Colonic mucosa (tissue), 4 donors: ENCODE measurements at regions not wholly inside any gene's neighbourhood (a gene's known extent, or its start where the extent isn't known, plus 50 kb on each side); places are given as distances from the start of the nearest gene placed in this dataset.

Experiments used
- DNase-seq: peaks from one replicate; pipeline ENCODE4 v3.0.0-alpha.2; 2020
- H3K27ac ChIP-seq: fragments of 200-600 bp; one replicate; pipeline ENCODE4 v1.8.0; 2021
- H3K27me3 ChIP-seq: fragments of 200-600 bp; one replicate; pipeline ENCODE4 v1.8.0; 2021
- H3K36me3 ChIP-seq: fragments of 200-600 bp; one replicate; pipeline ENCODE4 v1.8.0; 2021
- H3K4me1 ChIP-seq: fragments of 200-600 bp; one replicate; pipeline ENCODE4 v1.8.0; 2021; ENCODE audit warnings: mild to moderate bottlenecking
- H3K4me3 ChIP-seq: fragments of 200-600 bp; one replicate; pipeline ENCODE4 v1.8.0; 2021
- H3K9ac ChIP-seq, 2 donors: one replicate each; pipeline ENCODE4 v1.7.0; 2013; ENCODE audit warnings: control low read depth in 2 of 2, low read depth in 2 of 2, low read length in 2 of 2
- H3K9me3 ChIP-seq: fragments of 200-600 bp; one replicate; pipeline ENCODE4 v1.8.0; 2021
- CTCF ChIP-seq: fragments of 200-600 bp; IDR thresholded peaks from one replicate; pipeline ENCODE4 v1.8.0; 2022; ENCODE audit warnings: antibody characterized with exemption, mild to moderate bottlenecking
- intact Hi-C: fragments of 100-400 bp; cut with DNase I; formaldehyde crosslinking; loops from one replicate; pipeline ENCODE4 v1.14.1; 2022
- donor health status: healthy.
- donor health status: DM: no; HTN: no; CAD: no.
- donor health status: DM: no; HTN: no; CAD: no.

- H3K36me3 ChIP-seq: no peaks in the 10 kb centered on the region
- no peaks in the 10 kb centered on the region for H3K4me1 ChIP-seq
- no peaks in the 10 kb centered on the region for H3K27me3 ChIP-seq
- H3K27ac ChIP-seq: no peak overlapping the region
- no peaks in the 10 kb centered on the region for H3K9me3 ChIP-seq
- no peak overlapping the region for H3K9ac ChIP-seq
- TF ChIP-seq CTCF: no peak
- no peak overlapping the region for H3K4me3 ChIP-seq
- intact Hi-C loops: no loop called here
- DNase-seq: no peak
Measured at GRCh38 chr2:215553946-215554345, 118.1 kb upstream of the FN1 start.

DNA sequence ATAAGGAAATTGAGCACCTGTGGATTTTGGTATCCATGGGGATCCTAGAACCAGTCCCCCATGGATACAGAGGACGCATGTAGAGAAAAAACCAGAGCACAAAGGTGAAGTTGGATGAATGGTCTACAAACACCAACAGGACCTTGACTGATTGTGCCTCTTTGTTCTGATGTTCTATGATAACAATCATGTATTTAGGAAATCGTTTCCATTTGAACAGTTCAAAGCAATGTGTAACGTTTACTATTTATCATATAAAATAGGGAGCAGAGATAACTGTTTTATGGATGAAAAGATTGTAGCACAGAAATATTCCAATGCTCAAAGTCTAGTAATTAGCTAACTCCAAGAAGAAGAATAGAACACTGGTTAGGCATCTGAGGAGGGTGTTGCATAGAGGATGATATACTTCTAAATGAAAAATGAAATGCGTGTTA, 116.3 kb upstream of the FN1 start:
- DNase-seq: no peak
- Histone ChIP-seq H3K9me3 (no peaks in the 10 kb centered on the region), H3K36me3 (no peaks in the 10 kb centered on the region), H3K27ac (no peak overlapping the region), H3K27me3 (no peaks in the 10 kb centered on the region), H3K9ac (no peak overlapping the region), H3K4me3 (no peak overlapping the region), H3K4me1 (no peaks in the 10 kb centered on the region)
- no peak for TF ChIP-seq CTCF
- intact Hi-C loops: no loop called here

DNA sequence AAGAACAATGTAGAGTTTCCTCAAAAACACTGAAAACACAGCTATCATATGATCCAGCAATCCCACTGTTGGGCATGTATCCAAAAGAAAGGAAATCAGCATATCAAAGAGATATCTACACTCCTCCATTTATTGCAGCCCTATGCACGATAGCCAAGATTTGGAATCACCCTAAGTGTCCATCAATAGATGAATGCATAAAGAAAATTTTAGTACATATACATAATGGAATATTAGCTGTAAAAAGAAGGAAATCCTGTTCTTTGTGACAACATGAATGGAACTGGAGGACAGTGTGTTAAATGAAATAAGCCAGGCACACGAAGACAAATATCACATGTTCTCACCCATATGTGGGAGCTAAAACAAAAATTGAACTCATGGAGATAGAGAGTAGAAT, 114.5 kb upstream of the FN1 start:
- H3K4me3 ChIP-seq: no peak overlapping the region
- no peak overlapping the region for H3K9ac ChIP-seq
- intact Hi-C loops: no loop called here
- no peak for DNase-seq
- no peaks in the 10 kb centered on the region for H3K27me3 ChIP-seq
- no peak overlapping the region for H3K27ac ChIP-seq
- no peaks in the 10 kb centered on the region for H3K36me3 ChIP-seq
- H3K9me3 ChIP-seq: no peaks in the 10 kb centered on the region
- H3K4me1 ChIP-seq: no peaks in the 10 kb centered on the region
- no peak for TF ChIP-seq CTCF

DNA sequence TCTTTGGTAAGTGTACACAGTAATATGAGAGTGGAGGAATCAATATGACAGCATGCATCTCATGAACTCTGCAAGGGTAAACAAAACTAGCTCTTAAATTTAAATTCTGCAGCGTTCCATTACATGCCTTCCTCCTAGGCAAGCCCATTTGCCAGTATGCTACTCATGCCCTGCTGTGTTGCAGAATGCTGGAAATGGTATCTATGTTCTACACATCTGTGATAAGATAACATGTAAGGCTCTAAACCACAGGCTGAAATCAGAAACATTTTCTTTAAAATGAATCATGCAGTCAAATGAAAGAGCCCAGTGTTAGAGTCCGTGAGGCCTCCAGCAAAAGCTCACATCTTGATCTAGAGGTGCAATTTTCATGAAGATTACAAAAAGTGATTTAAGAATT, 112.8 kb upstream of the FN1 start:
- DNase-seq: no peak
- TF ChIP-seq CTCF: no peak
- Histone ChIP-seq H3K27ac (no peak overlapping the region), H3K27me3 (no peaks in the 10 kb centered on the region), H3K9ac (no peak overlapping the region), H3K9me3 (no peaks in the 10 kb centered on the region), H3K4me1 (no peaks in the 10 kb centered on the region), H3K36me3 (no peaks in the 10 kb centered on the region), H3K4me3 (no peak overlapping the region)
- intact Hi-C loops: no loop called here

- Histone ChIP-seq H3K4me1 (no peaks in the 10 kb centered on the region), H3K27ac (no peak overlapping the region), H3K9ac (no peak overlapping the region), H3K9me3 (no peaks in the 10 kb centered on the region), H3K27me3 (no peaks in the 10 kb centered on the region), H3K36me3 (no peaks in the 10 kb centered on the region), H3K4me3 (no peak overlapping the region)
- no peak for DNase-seq
- intact Hi-C loops: no loop called here
- no peak for TF ChIP-seq CTCF
Measured at GRCh38 chr2:215542690-215543089, 106.8 kb upstream of the FN1 start.

DNA sequence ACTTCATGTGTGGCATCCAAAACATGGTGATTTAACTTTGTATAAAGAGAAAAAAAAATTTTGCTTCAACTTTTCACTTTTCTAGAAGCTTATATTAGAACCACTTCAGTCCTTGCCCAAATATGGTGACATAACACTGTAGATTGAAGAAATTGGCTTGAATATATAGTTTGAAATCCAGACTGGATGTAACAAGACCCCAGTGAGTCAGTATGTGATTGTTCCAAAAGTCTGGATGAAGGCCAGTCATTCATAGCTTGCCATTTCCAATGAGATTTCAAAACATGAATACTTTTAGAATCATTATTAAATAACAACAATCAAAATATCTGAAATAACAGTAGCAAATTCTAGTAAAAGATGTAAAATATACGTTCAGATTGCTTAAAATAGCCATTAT, 104.8 kb upstream of the FN1 start:
- intact Hi-C loops: no loop called here
- no peak for DNase-seq
- no peak overlapping the region for H3K4me3 ChIP-seq
- no peaks in the 10 kb centered on the region for H3K9me3 ChIP-seq
- no peaks in the 10 kb centered on the region for H3K36me3 ChIP-seq
- no peaks in the 10 kb centered on the region for H3K27me3 ChIP-seq
- H3K9ac ChIP-seq: no peak overlapping the region
- H3K4me1 ChIP-seq: no peaks in the 10 kb centered on the region
- H3K27ac ChIP-seq: no peak overlapping the region
- TF ChIP-seq CTCF: no peak
